Keratinocyte (primary cell): ENCODE measurements at regions not wholly inside any gene's neighbourhood (a gene's known extent, or its start where the extent isn't known, plus 50 kb on each side); places are given as distances from the start of the nearest gene placed in this dataset.

Experiments
- EZH2 ChIP-seq: IDR thresholded peaks from one replicate; pipeline ENCODE4 v1.6.1; 2012; ENCODE audit warnings: inconsistent platforms, mild to moderate bottlenecking, low read length, moderate library complexity
- TF ChIP-seq, protein P1 (sequence below), 3 experiments: IDR thresholded peaks in 1 of 3; conservative IDR thresholded peaks in 1 of 3; optimal IDR thresholded peaks in 1 of 3; 2 replicates in 2 of 3; 3 replicates in 1 of 3; pipeline versions ENCODE3 to v1.5.1; 2011; ENCODE audit warnings: low read length in 3 of 3, mild to moderate bottlenecking in 3 of 3, moderate library complexity in 2 of 3, control low read depth in 1 of 3, inconsistent platforms in 1 of 3; ENCODE audit not compliant: insufficient read depth in 2 of 3; ENCODE audit errors: extremely low read depth in 1 of 3

DNA sequence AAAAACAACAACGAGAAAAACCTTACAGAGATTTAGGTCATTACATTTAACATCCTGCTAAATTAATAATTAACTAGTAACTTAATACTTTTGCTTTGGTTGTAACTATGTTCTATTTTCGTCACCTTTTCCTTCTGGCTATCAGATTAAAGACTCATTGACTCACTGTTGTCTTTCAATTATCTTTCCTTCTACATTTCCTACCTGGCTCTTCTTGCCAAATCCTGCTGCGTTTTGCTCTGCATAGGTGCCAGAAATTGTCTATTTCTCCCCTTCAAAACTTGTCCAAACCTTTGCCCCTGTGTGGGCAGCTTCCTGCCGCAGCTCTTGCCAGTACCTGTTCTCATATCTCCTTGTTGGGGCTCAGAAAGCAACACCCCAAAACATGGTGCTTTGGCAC, 235.5 kb upstream of the ZNF608 start:
- TF ChIP-seq, protein P1, sequence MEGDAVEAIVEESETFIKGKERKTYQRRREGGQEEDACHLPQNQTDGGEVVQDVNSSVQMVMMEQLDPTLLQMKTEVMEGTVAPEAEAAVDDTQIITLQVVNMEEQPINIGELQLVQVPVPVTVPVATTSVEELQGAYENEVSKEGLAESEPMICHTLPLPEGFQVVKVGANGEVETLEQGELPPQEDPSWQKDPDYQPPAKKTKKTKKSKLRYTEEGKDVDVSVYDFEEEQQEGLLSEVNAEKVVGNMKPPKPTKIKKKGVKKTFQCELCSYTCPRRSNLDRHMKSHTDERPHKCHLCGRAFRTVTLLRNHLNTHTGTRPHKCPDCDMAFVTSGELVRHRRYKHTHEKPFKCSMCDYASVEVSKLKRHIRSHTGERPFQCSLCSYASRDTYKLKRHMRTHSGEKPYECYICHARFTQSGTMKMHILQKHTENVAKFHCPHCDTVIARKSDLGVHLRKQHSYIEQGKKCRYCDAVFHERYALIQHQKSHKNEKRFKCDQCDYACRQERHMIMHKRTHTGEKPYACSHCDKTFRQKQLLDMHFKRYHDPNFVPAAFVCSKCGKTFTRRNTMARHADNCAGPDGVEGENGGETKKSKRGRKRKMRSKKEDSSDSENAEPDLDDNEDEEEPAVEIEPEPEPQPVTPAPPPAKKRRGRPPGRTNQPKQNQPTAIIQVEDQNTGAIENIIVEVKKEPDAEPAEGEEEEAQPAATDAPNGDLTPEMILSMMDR (optimal IDR thresholded peaks at IDR 0.05 in 1 of 3, IDR thresholded peaks at IDR 0.05 in 1 of 3, conservative IDR thresholded peaks at IDR 0.05 in 1 of 3; ENCODE audit: extremely low read depth in 1 of 3, insufficient read depth in 2 of 3, low read length in 3 of 3): no peak
- no peak for TF ChIP-seq EZH2
